Suppressor macrophage treated with lipopolysaccharide for 4 hours (primary cell): ENCODE measurements at regions not wholly inside any gene's neighbourhood (a gene's known extent, or its start where the extent isn't known, plus 50 kb on each side); places are given as distances from the start of the nearest gene placed in this dataset.
A peak's percentile ranks its signal among the peaks of the same experiment; 100 is the strongest.
"Not testable (repeated sequence)": the region's sequence is repeated elsewhere in the genome, so short reads cannot be mapped to it uniquely, and the experiment has no call there.

ENCODE experiments used
- DNase-seq: peaks from one replicate; pipeline ENCODE4 v3.0.0-alpha.2; 2020

DNA sequence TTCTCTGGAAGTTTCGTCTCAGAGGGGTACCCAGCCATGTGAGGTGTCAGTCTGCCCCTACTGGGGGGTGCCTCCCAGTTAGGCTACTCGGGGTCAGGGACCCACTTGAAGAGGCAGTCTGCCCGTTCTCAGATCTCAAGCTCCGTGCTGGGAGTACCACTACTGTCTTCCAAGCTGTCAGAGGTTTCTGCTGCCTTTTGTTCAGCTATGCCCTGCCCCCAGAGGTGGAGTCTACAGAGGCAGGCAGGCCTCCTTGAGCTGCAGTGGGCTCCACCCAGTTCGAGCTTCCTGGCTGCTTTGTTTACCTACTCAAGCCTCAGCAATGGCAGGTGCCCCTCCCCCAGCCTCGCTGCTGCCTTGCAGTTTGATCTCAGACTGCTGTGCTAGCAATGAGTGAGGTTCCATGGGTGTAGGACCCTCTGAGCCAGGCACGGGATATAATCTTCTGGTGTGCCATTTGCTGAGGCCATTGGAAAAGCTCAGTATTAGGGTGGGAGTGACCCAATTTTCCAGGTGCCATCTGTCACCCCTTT, 71.0 kb upstream of the SH3GLB1 start:
- not testable (repeated sequence) for DNase-seq

DNA sequence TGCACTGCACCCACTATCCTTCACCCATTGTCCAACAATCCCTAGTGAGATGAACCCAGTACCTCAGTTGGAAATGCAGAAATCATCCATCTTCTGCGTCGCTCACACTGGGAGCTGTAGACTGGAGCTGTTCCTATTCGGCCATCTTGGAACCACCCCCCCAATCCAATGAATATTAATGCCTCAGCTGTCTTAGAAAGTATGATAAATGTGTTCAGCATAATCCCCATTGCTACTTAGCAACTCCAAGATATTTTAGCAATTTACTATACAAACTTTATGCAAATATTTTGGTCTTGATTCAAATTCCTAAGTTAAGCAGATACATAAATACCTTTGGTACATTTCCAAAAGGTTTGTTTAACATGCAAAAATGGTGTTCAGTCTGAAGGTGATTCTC, 70.5 kb upstream of the SH3GLB1 start:
- DNase-seq = no peak

DNA sequence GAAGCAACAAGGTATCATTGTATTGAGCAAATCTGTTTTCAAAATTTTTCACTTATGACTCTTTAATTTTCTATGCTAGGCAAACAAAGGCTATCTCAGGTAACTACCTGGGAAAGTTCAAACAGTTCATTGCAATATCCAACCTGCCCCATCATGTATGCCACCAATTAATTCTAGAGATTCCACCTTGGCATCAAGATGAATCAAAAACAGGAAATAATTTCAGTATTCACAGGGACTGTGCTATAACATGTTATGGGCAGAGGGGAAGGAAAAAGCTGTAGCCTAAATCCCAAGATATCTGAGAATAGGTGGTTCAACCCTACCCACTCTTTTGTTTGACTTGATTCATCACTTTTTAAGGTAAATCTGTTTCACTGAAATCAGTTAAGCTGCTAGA, 67.5 kb upstream of the SH3GLB1 start:
- DNase-seq = no peak

DNA sequence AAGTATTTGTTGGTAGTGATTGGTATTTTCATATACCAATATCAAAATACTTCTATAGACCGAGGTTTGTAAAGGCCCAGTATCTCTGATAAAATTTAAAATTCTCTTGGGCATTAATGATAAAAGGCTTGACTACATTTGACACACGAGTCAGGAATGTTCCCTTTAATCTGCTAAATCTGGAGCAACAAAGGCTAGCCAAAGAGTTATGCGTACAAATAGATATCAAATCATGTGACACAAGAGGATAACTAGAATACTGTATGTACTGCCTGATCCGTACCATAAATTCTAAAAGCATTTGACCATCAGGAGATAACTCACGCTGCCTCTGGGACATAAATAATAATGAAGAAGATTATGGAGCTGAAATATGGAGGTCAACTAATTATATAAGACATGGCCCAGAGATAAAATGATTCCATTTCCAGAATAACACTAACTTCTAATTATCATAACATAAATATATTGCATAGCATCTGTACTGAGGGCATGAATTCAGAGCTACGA, 64.2 kb upstream of the SH3GLB1 start:
- DNase-seq = no peak

DNA sequence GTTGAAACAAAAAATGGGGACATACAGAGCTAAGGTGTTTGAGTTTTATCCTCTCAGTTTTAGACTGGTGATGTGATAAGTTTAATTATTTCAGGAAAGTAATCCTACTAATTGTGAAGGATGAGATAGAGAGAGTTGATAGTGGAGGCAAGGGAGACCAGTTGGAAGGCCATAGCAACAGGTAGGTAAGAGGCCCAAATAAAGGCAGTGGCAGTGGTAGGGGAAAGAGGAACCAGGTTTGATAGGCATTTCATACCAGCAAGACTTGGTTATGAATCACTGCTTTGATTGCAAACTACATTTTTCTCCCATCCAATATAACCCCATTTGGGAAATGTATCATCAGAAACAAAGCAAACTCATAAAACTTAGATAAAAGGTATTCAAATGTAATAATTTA, 63.1 kb upstream of the SH3GLB1 start:
- DNase-seq = no peak

DNA sequence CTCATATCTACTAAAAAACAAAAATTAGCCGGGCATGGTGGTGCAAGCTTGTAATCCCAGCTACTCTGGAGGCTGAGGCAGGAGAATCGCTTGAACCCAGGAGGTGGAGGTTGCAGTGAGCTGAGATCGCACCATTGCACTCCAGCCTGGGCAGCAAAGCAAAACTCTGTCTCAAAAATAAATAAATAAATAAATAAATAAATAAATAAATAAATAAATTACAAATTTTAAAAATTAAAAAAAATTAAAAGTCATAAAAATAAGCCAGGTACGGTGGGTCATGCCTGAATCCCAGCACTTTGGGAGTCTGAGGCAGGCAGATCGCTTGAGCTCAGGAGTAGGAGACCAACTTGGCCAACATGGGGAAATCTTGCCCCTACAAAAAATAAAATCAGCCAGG, 59.7 kb upstream of the SH3GLB1 start:
- not testable (repeated sequence) for DNase-seq

DNA sequence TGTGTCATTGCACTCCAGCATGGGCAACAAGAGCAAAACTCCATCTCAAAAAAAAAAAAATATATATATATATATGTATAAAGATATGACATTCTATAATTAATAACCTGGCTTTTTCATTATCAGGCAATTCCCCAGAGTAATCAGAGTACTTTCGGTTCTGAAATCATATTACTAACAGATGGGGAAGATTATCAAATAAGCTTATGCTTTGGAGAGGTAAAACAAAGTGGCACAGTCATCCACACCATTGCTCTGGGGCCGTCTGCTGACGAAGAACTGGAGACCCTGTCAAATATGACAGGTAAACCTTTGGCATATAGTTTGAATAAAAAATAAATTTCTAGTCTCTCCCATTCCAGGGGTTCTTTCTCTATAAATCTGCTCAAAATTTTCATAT, 58.5 kb upstream of the SH3GLB1 start:
- no peak for DNase-seq

DNA sequence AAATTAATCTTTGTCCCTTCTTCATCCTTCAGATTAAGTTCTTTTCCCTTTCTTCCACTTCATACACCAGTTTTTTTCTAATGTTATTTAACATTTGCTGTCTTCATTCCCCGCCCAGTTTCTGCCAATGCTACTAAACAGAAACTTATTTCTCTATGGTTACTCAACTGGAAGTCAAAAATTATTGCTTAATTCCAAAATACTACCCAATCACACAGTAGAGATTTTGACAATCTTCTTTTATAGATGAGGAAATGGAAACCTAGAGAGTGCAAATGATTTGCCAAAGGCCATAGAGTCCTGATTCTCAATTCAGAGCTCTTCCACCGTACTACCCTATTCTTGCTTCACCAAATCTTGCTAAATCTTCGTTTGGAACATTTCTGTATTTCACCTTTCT, 58.1 kb upstream of the SH3GLB1 start:
- DNase-seq = peak; percentile 45

DNA sequence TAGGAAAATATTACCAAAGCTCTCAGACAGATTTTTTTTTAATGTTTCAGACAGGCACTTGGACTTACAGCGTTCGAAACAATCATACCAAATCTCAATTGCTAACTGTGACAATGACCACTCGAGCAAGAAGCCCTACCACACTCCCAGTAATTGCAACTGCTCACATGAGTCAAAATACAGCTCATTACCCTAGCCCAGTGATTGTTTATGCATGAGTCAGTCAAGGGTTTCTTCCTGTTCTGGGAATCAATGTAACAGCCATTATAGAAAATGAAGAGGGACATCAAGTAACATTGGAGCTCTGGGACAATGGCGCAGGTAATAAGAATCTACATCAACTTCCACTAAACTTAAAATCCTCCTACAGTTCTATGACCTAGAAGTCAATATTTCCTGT, 56.1 kb upstream of the SH3GLB1 start:
- peak; percentile 37 for DNase-seq

DNA sequence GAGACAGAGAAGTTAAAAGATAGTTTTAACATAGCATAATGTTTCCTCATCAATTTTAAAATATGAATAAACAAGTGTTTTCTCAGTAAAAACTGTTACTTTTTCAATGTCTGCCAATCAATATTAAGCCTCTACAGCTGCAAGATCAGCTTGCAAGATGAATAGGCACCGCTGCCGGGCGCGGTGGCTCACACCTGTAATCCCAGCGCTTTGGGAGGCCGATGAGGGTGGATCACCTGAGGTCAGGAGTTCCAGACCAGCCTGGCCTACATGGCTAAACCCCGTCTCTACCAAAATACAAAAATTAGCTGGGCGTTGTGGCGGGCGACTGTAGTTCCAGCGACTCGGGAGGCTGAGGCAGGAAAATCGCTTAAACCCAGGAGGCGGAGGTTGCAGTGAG, 54.8 kb upstream of the SH3GLB1 start:
- DNase-seq = no peak

DNA sequence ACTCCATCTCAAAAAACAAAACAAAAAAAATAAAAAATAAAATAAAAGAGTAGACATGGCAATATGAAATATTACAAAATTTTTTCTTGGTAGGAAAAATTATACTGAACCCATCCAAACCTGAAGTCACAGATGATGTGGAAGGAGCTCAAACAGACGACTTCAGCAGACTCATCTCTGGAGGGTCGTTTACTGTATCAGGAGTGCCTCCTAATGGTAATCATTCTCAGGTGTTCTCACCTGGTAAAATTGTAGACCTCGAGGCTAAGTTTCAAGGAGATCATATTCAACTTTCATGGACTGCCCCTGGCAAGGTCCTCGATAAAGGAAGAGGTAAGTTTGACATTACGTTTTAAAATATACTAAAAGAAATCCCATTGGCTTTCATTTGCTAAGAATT, 54.3 kb upstream of the SH3GLB1 start:
- no peak for DNase-seq
